Heart left ventricle (tissue), 16 donors: ENCODE measurements at regions not wholly inside any gene's neighbourhood (a gene's known extent, or its start where the extent isn't known, plus 50 kb on each side); places are given as distances from the start of the nearest gene placed in this dataset.

Experiments
- ATAC-seq, 4 donors: fragments of 200-7000 bp; cut with Tn5 transposase; one replicate each; pipeline ENCODE4 v1.9.1; 2020 to 2022; ENCODE audit warnings: moderate library complexity in 4 of 4, mild to moderate bottlenecking in 3 of 4, moderate number of reproducible peaks in 1 of 4
- DNase-seq, 5 donors: peaks; one replicate each; pipeline ENCODE4 v3.0.0-alpha.2; 2020
- H3K27ac ChIP-seq, 12 donors: fragments of 200-600 bp; sonication (generic) in 4 of 12; one replicate each; pipeline versions ENCODE4 v1.5.0 to v1.8.0; 2016 to 2022; ENCODE audit warnings: mild to moderate bottlenecking in 2 of 12
- H3K27me3 ChIP-seq, 9 donors: fragments of 200-600 bp; sonication (generic) in 2 of 9; one replicate each; pipeline versions ENCODE4 v1.5.1 to v1.8.0; 2016 to 2022; ENCODE audit warnings: mild to moderate bottlenecking in 3 of 9
- H3K36me3 ChIP-seq, 9 donors: fragments of 200-600 bp; sonication (generic) in 2 of 9; one replicate each; pipeline versions ENCODE4 v1.5.0 to v1.8.0; 2018 to 2022; ENCODE audit warnings: mild to moderate bottlenecking in 2 of 9
- H3K4me1 ChIP-seq, 12 donors: fragments of 200-600 bp; sonication (generic) in 4 of 12; one replicate each; pipeline versions ENCODE4 v1.5.0 to v1.8.0; 2016 to 2022; ENCODE audit warnings: mild to moderate bottlenecking in 3 of 12
- H3K4me3 ChIP-seq, 12 donors: fragments of 200-600 bp; sonication (generic) in 4 of 12; one replicate each; pipeline versions ENCODE4 v1.5.0 to v1.8.0; 2017 to 2022; ENCODE audit warnings: mild to moderate bottlenecking in 9 of 12, moderate library complexity in 4 of 12
- H3K9me3 ChIP-seq, 12 donors: fragments of 200-600 bp; sonication (generic) in 4 of 12; one replicate each; pipeline versions ENCODE4 v1.5.0 to v1.8.0; 2016 to 2022; ENCODE audit warnings: mild to moderate bottlenecking in 1 of 12
- POLR2A ChIP-seq, 2 donors: fragments of 450-650 bp; IDR thresholded peaks; one replicate each; pipeline ENCODE4 v1.6.1; 2017; ENCODE audit warnings: antibody characterized with exemption in 2 of 2, mild to moderate bottlenecking in 2 of 2, moderate library complexity in 2 of 2
- WGBS, 4 donors: extraction: QIAGEN DNeasy Blood & Tissue Kit in 2 of 4; methylation state at CpG; one replicate each; pipeline versions ENCODE4 v1.1.5 to v1.1.7; 2013 to 2018; 5-methylcytosine and 5-hydroxymethylcytosine counted together
- intact Hi-C, 10 donors: fragments of 100-400 bp; cut with DNase I; formaldehyde crosslinking; loops; one replicate each; pipeline versions ENCODE4 v1.11.1 to v1.14.2; 2022
- TF ChIP-seq, protein P1 (sequence below), 12 donors: fragments of 200-600 bp; sonication (generic) in 4 of 12; IDR thresholded peaks; one replicate each; pipeline versions ENCODE4 v1.5.0 to v1.8.0; 2018 to 2022; ENCODE audit warnings: antibody characterized with exemption in 12 of 12, mild to moderate bottlenecking in 5 of 12
- donor health status: ischemic (EF 13 %, LVEDD 7.1; RV severe dilation, severe dysfunction).
- donor health status: healthy with polysubstance abuse.
- donor health status: DM: no; HTN: yes; CAD: no.
- donor health status: DM: no; HTN: no; CAD: no.
- donor health status: ischemic (EF 25% LVEDD 6.9; RV normal size, moderate dysfunction).
- donor health status: ischemic (EF 25% LVEDD 5.7; RV mildly dilated, moderate dysfunction).
- donor health status: healthy.
- donor health status: DM: yes; HTN: yes; CAD: no.
- donor health status: ischemic (EF 35%, LVEDD 5.7; RV mildly dilated, moderate dysfunction).
- donor health status: nonischemic (EF 11% LVEDD 7.7; RV severe dilation, severe dysfunction).
- donor health status: DM: yes; HTN: yes; CAD: no.
- donor health status: PGD.
- donor health status: ischemic (EF 29% LVEDD 5.4; RV normal size, mild dysfunction).
- donor health status: nonischemic (EF 23%, LVEDD 6.1; RV moderate dilation, normal function).

- WGBS, 4 donors = 0 to 80% (median 57%) methylated on average over 1 of the region's 1 CpG
- ATAC-seq (no peak), DNase-seq (no peak)
- intact Hi-C loops = no loop called here
- H3K4me1 ChIP-seq = no peaks in the 10 kb centered on the region
- no peak overlapping the region for H3K4me3 ChIP-seq
- TF ChIP-seq POLR2A (IDR thresholded peaks at IDR 0.05) = no peak
- TF ChIP-seq, protein P1, sequence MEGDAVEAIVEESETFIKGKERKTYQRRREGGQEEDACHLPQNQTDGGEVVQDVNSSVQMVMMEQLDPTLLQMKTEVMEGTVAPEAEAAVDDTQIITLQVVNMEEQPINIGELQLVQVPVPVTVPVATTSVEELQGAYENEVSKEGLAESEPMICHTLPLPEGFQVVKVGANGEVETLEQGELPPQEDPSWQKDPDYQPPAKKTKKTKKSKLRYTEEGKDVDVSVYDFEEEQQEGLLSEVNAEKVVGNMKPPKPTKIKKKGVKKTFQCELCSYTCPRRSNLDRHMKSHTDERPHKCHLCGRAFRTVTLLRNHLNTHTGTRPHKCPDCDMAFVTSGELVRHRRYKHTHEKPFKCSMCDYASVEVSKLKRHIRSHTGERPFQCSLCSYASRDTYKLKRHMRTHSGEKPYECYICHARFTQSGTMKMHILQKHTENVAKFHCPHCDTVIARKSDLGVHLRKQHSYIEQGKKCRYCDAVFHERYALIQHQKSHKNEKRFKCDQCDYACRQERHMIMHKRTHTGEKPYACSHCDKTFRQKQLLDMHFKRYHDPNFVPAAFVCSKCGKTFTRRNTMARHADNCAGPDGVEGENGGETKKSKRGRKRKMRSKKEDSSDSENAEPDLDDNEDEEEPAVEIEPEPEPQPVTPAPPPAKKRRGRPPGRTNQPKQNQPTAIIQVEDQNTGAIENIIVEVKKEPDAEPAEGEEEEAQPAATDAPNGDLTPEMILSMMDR (IDR thresholded peaks at IDR 0.05) = no peak
- no peaks in the 10 kb centered on the region for H3K27me3 ChIP-seq
- H3K9me3 ChIP-seq = peaks cover 0 to 4% (median 0%) of the 10 kb centered on the region in 12 donors
- H3K27ac ChIP-seq = no peak overlapping the region
- H3K36me3 ChIP-seq = no peaks in the 10 kb centered on the region
Measured at GRCh38 chr1:79613046-79613445, 606.5 kb upstream of the ADGRL4 start.

DNA sequence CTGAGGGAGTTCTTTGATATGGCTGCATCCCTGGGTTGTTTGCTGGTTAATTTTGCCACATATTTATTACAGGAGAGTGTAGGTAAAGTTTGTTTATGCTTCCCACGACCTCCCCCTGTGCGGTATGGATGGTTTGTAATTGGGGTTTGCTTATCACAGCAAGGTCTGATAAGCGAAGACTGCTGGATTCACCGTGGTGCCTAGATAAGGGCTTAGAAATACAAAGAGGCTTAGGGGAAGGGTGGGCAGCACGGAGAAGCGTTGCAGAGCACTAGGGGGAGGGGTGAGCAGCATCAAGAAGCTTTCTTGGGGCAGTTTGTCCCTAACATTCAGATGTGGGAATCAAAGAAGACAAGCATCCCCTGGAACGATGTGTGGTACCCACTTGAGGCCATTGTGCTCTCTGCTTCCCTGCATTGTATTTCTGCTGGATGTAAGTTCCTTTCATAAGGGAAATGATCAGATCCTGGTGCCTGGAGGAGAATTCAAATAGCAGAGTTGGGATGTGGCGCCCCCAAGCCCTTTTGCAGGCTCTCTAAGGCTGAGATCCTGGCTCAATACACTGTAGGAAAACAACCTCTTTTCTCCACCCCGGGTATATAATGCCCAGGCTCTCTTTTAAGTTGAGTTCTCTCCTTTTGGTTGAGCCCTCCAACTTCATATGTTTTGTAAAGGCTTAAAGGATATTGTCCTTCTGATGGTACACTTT is 598.1 kb upstream of the ADGRL4 start:
- H3K27me3 ChIP-seq = no peaks in the 10 kb centered on the region
- no peak overlapping the region for H3K27ac ChIP-seq
- intact Hi-C loops = no loop called here
- H3K4me1 ChIP-seq = no peaks in the 10 kb centered on the region
- H3K4me3 ChIP-seq = no peak overlapping the region
- no peaks in the 10 kb centered on the region for H3K36me3 ChIP-seq
- no peak for ATAC-seq
- peaks cover 0 to 12% (median 0%) of the 10 kb centered on the region in 12 donors for H3K9me3 ChIP-seq
- DNase-seq = no peak
- no peak for TF ChIP-seq POLR2A (IDR thresholded peaks at IDR 0.05)
- TF ChIP-seq, protein P1 (IDR thresholded peaks at IDR 0.05) = no peak
- 28 to 38% (median 30%) methylated on average over 9 of the region's 9 CpGs for WGBS, 4 donors

DNA sequence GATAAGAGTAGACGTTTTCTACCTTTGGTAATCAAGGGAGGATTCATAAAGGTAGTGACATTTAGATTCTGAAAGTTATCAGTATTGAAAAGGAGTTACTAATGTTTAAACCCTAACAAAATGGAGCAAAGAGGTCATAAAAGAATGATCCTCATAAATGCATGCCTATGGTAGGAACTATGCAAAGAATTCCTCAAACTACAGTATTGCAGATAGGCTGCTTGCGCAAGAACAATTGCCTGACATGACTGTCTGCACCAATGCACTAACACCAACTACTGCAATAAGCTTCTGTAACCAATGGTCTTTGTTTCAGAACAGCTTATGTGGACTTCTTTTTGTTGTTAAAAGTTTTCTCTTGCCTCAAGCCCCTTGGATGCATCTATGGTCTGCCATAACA is 597.3 kb upstream of the ADGRL4 start:
- ATAC-seq = no peak
- DNase-seq = no peak
- H3K4me1 ChIP-seq = no peaks in the 10 kb centered on the region
- no peaks in the 10 kb centered on the region for H3K27me3 ChIP-seq
- TF ChIP-seq, protein P1 (IDR thresholded peaks at IDR 0.05) = no peak
- no peak for TF ChIP-seq POLR2A (IDR thresholded peaks at IDR 0.05)
- intact Hi-C loops = no loop called here
- H3K4me3 ChIP-seq = no peak overlapping the region
- 61 to 75% (median 71%) methylated on average over 2 of the region's 2 CpGs for whole genome bisulfite sequencing, 4 donors
- H3K27ac ChIP-seq = no peak overlapping the region
- peaks cover 0 to 12% (median 0%) of the 10 kb centered on the region in 12 donors for H3K9me3 ChIP-seq
- no peaks in the 10 kb centered on the region for H3K36me3 ChIP-seq

DNA sequence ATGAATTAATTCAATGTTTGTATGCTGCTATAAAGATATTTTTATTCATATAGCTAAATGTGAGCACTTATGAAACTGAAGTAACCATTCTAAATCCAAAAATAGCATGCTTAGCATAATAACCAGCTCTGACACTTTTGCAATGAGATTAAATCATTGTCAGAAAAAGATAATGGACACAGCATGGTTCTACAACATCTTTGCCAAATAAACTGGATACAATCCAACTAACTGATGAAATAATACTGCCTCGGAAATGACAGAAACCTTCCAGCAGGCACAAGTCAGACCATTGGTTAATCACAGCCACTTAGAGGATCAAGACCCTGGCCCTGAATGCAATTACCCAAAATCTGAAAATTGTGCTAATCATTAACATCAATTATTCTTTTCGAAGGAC is 592.7 kb upstream of the ADGRL4 start:
- Histone ChIP-seq H3K36me3 (no peaks in the 10 kb centered on the region), H3K4me1 (no peaks in the 10 kb centered on the region), H3K9me3 (peaks cover 0 to 12% (median 0%) of the 10 kb centered on the region in 12 donors), H3K27me3 (no peaks in the 10 kb centered on the region), H3K4me3 (no peak overlapping the region), H3K27ac (no peak overlapping the region)
- WGBS, 4 donors = 57 to 63% (median 58%) methylated on average over 2 of the region's 2 CpGs
- intact Hi-C loops = no loop called here
- DNase-seq (no peak), ATAC-seq (no peak)
- no peak for TF ChIP-seq POLR2A (IDR thresholded peaks at IDR 0.05)
- TF ChIP-seq, protein P1 (IDR thresholded peaks at IDR 0.05) = no peak
